HL-60 (cell line): ENCODE measurements at regions not wholly inside any gene's neighbourhood (a gene's known extent, or its start where the extent isn't known, plus 50 kb on each side); places are given as distances from the start of the nearest gene placed in this dataset.

Experiments
- CTCF ChIP-seq: IDR thresholded peaks from one replicate; pipeline ENCODE4 v1.5.1; 2011; ENCODE audit warnings: low read length, control low read depth, inconsistent platforms; ENCODE audit not compliant: insufficient read depth
- GABPA ChIP-seq: IDR thresholded peaks from 2 replicates; pipeline ENCODE4 v1.6.1; 2012; ENCODE audit warnings: low read depth
- POLR2AphosphoS5 ChIP-seq: IDR thresholded peaks from 2 replicates; pipeline ENCODE4 v1.6.1; 2012; ENCODE audit warnings: low read depth
- REST ChIP-seq: IDR thresholded peaks from 2 replicates; pipeline ENCODE4 v1.6.1; 2012; ENCODE audit warnings: low read depth; ENCODE audit not compliant: insufficient replicate concordance
- SPI1 ChIP-seq: IDR thresholded peaks from 2 replicates; pipeline ENCODE4 v1.6.1; 2012; ENCODE audit warnings: low read depth, mild to moderate bottlenecking, borderline replicate concordance

- TF ChIP-seq CTCF (no peak), SPI1 (no peak), REST (no peak), POLR2AphosphoS5 (no peak), GABPA (no peak)
These were observed 81.0 kb downstream of the MRPL36 start for GRCh38 chr5:1718669-1719068.
